K562 (cell line): ENCODE measurements at regions not wholly inside any gene's neighbourhood (a gene's known extent, or its start where the extent isn't known, plus 50 kb on each side); places are given as distances from the start of the nearest gene placed in this dataset.
A peak's percentile ranks its signal among the peaks of the same experiment; 100 is the strongest.

Source experiments
- ATAC-seq: fragments of 200-7000 bp; cut with Tn5 transposase; 3 replicates; pipeline ENCODE4 v1.9.1; 2020; ENCODE audit warnings: moderate library complexity
- BruUV-seq: library from RNA; stranded (reverse); fragments of 400-500 nt; replicated peaks from 2 replicates; lab custom pipeline; 2021; lab: Mats Ljungman, UMichigan
- CTCF ChIA-PET: fragments of 300-600 bp; formaldehyde crosslinking; extraction: SDS; loops from one replicate; lab custom pipeline; 2021; ENCODE audit warnings: low intra/inter-chr PET ratio; lab: Yijun Ruan, JAX
- POLR2A ChIA-PET: fragments of 300-600, 350-650 bp; sonication (Branson Sonifier 250); formaldehyde crosslinking; extraction: SDS; loops from one replicate; lab custom pipeline; 2021; ENCODE audit warnings: antibody characterized with exemption, inconsistent platforms; lab: Yijun Ruan, JAX
- DNase-seq, 4 experiments: peaks; one replicate each; pipeline versions ENCODE4 v3.0.0 to v3.0.0-alpha.2; 2011 to 2018; ENCODE audit warnings: low spot score in 3 of 4, mixed read lengths in 3 of 4; ENCODE audit errors: extremely low read depth in 1 of 4
- FAIRE-seq: peaks from 2 replicates; lab custom pipeline; 2011; peaks lifted over from hg19 to GRCh38; lab: Jason Lieb, UNC
- H2AFZ ChIP-seq: 2 replicates; pipeline ENCODE4 v1.6.0; 2011; ENCODE audit warnings: low read depth, low read length, control low read depth, inconsistent platforms
- H3K27ac ChIP-seq: fragments of 200-600 bp; 3 replicates; pipeline ENCODE4 v1.8.0; 2011; ENCODE audit warnings: low read depth, mild to moderate bottlenecking, control low read depth, inconsistent platforms, low read length, moderate library complexity, mixed read lengths; ENCODE audit errors: extremely low read depth
- H3K27me3 ChIP-seq, 2 experiments: fragments of 300-600 bp in 1 of 2; 2 replicates in 1 of 2; 3 replicates in 1 of 2; pipeline versions ENCODE4 v1.6.0 to v1.8.0; 2011; ENCODE audit warnings: inconsistent platforms in 2 of 2, low read length in 2 of 2, mild to moderate bottlenecking in 1 of 2, mixed read lengths in 1 of 2, moderate library complexity in 1 of 2; ENCODE audit not compliant: control insufficient read depth in 2 of 2, insufficient read depth in 2 of 2
- H3K36me3 ChIP-seq: fragments of 300-600 bp; 3 replicates; pipeline ENCODE4 v1.8.0; 2011; ENCODE audit warnings: mild to moderate bottlenecking, low read length, inconsistent platforms; ENCODE audit not compliant: control insufficient read depth, insufficient read depth
- H3K4me1 ChIP-seq, 2 experiments: fragments of 200-600 bp in 1 of 2; replicated peaks in 1 of 2; 2 replicates in 1 of 2; 3 replicates in 1 of 2; pipeline versions ENCODE4 v1.5.1 to v1.8.0; 2011; ENCODE audit warnings: inconsistent platforms in 2 of 2, low read length in 2 of 2, mild to moderate bottlenecking in 1 of 2, mixed read lengths in 1 of 2, moderate library complexity in 1 of 2; ENCODE audit not compliant: control insufficient read depth in 2 of 2, insufficient read depth in 2 of 2
- H3K4me2 ChIP-seq: 2 replicates; pipeline ENCODE4 v1.6.1; 2011; ENCODE audit warnings: low read length, control low read depth, inconsistent platforms, mixed read lengths; ENCODE audit not compliant: insufficient read depth
- H3K4me3 ChIP-seq: fragments of 200-600 bp; sonication (generic), shearing (Covaris generic); 2 replicates; pipeline ENCODE4 v1.5.1; 2016; ENCODE audit warnings: control low read depth, inconsistent platforms
- H3K79me2 ChIP-seq: fragments of 200-600 bp; 3 replicates; pipeline ENCODE4 v1.8.0; 2011; ENCODE audit warnings: low read length, inconsistent platforms; ENCODE audit not compliant: control insufficient read depth, insufficient read depth
- H3K9ac ChIP-seq, 2 experiments: 2 replicates each; pipeline versions ENCODE4 v1.6.0 to v1.6.1; 2011; ENCODE audit warnings: low read depth in 2 of 2, low read length in 2 of 2, control low read depth in 1 of 2, inconsistent platforms in 1 of 2, mild to moderate bottlenecking in 1 of 2, mixed read lengths in 1 of 2; ENCODE audit not compliant: insufficient read depth in 1 of 2
- H3K9me1 ChIP-seq: one replicate; pipeline ENCODE4 v1.6.0; 2011; ENCODE audit warnings: inconsistent platforms, mild to moderate bottlenecking, low read length, moderate library complexity; ENCODE audit not compliant: control insufficient read depth, insufficient read depth
- H3K9me3 ChIP-seq: replicated peaks from 2 replicates; pipeline ENCODE4 v1.5.1; 2011; ENCODE audit warnings: low read depth, low read length, inconsistent platforms; ENCODE audit not compliant: control insufficient read depth, insufficient read depth
- H4K20me1 ChIP-seq: replicated peaks from 2 replicates; pipeline ENCODE4 v1.6.1; 2011; ENCODE audit warnings: low read length, inconsistent platforms, mixed read lengths; ENCODE audit not compliant: control insufficient read depth, insufficient read depth
- C11orf30 ChIP-seq: fragments of 450-650 bp; IDR thresholded peaks from 2 replicates; pipeline ENCODE4 v1.6.1; 2016; ENCODE audit warnings: low read depth, mild to moderate bottlenecking
- JUND ChIP-seq, 2 experiments: IDR thresholded peaks; 2 replicates in 1 of 2; 3 replicates in 1 of 2; pipeline ENCODE4 v1.6.1; 2011; ENCODE audit warnings: borderline replicate concordance in 2 of 2, low read depth in 2 of 2, low read length in 2 of 2, improper control_type of control experiment in 1 of 2, missing biosample characterization in 1 of 2, missing genetic modification characterization in 1 of 2, missing genetic modification reagents in 1 of 2
- KHSRP ChIP-seq: fragments of 450-650 bp; IDR thresholded peaks from 2 replicates; pipeline ENCODE4 v1.6.1; 2017
- MAFF ChIP-seq: IDR thresholded peaks from 2 replicates; pipeline ENCODE4 v1.6.1; 2012; ENCODE audit warnings: low read length, improper control_type of control experiment
- MAFK ChIP-seq: IDR thresholded peaks from 2 replicates; pipeline ENCODE4 v1.6.1; 2011; ENCODE audit warnings: low read length, improper control_type of control experiment
- MED1 ChIP-seq: sonication (generic); formaldehyde crosslinking; IDR thresholded peaks from 2 replicates; pipeline ENCODE4 v1.8.1; 2023; ENCODE audit warnings: missing genetic modification reagents, borderline replicate concordance
- NEUROD1 ChIP-seq: fragments of 150-350 bp; IDR thresholded peaks from 2 replicates; pipeline ENCODE4 v1.6.1; 2014; ENCODE audit warnings: borderline replicate concordance, low read length, low read depth; ENCODE audit not compliant: partially characterized antibody
- RBBP5 ChIP-seq: fragments of 200-600 bp; sonication (generic); IDR thresholded peaks from 2 replicates; pipeline ENCODE4 v1.6.1; 2012; ENCODE audit warnings: borderline replicate concordance, mild to moderate bottlenecking, low read length, control low read depth, inconsistent platforms; ENCODE audit not compliant: insufficient read depth, poor library complexity, severe bottlenecking
- ZBTB8A ChIP-seq: fragments of 450-650 bp; IDR thresholded peaks from 2 replicates; pipeline ENCODE4 v1.6.1; 2018; ENCODE audit warnings: mild to moderate bottlenecking, moderate library complexity; ENCODE audit not compliant: partially characterized antibody
- ZNF3 ChIP-seq: fragments of 250-450 bp; sonication (Bioruptor Pico); IDR thresholded peaks from 2 replicates; pipeline ENCODE4 v1.5.0; 2021; ENCODE audit warnings: mild to moderate bottlenecking, moderate library complexity
- in situ Hi-C: fragments of 300-500 bp; cut with MboI; formaldehyde crosslinking; loops from 4 replicates; pipeline ENCODE4 v1.15.0; 2018; ENCODE audit warnings: inconsistent platforms, mixed read lengths
- intact Hi-C: fragments of 100-400 bp; cut with micrococcal nuclease; formaldehyde crosslinking; loops from 2 replicates; pipeline ENCODE4 v1.14.2; 2022
- TF ChIP-seq, protein P1 (sequence below): sonication (generic); formaldehyde crosslinking; IDR thresholded peaks from 2 replicates; pipeline ENCODE4 v1.8.0; 2022; ENCODE audit warnings: mild to moderate bottlenecking, missing genetic modification reagents
- TF ChIP-seq, protein P2 (sequence below), 2 experiments: fragments of 450-650 bp in 1 of 2; sonication (generic) in 1 of 2; formaldehyde crosslinking in 1 of 2; IDR thresholded peaks; 2 replicates each; pipeline versions ENCODE4 v1.7.1 to v1.9.0; 2016 to 2022; ENCODE audit warnings: inconsistent platforms in 1 of 2, mild to moderate bottlenecking in 1 of 2, missing genetic modification reagents in 1 of 2

DNA sequence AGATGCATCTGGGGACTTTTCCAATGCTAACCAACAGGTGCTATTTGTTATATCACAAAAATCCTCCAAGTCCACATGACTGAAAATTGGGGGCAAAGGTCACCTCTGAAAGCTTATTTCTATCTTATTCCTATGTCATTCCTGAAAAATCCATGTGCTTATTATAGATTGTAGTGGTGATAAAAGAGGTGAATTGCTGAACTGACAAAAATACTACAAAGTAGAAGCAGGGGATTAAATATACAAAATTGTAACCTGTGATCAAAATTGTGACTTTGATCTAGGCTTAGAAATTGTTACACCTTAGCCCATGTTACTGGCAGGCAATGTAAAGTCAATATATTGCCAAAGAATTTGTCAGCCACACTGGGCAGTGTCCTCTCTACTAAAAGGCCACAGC, 62.3 kb downstream of the IER5 start:
- POLR2A ChIA-PET = no interaction called here
- Histone ChIP-seq H3K4me1 (peaks cover 27 to 28% of the 10 kb centered on the region in 2 experiments), H3K4me3 (no peak overlapping the region), H3K36me3 (no peaks in the 10 kb centered on the region), H2AFZ (no peak overlapping the region), H4K20me1 (no peaks in the 10 kb centered on the region), H3K27ac (no peak overlapping the region), H3K9ac (no peak overlapping the region), H3K9me1 (no peaks in the 10 kb centered on the region), H3K27me3 (no peaks in the 10 kb centered on the region), H3K9me3 (no peaks in the 10 kb centered on the region), H3K79me2 (no peaks in the 10 kb centered on the region), H3K4me2 (no peak overlapping the region)
- CTCF ChIA-PET = no interaction called here
- no peak for FAIRE-seq
- intact Hi-C loops = loop anchor here (5.0 to 10.0 kb wide), 2 partner anchors 219 to 516 kb away; partner anchors contain the start of gene XPR1
- BruUV-seq = no TSS peak
- no peak for ATAC-seq
- DNase-seq = no peak
- in situ Hi-C loops = loop anchor here (25.0 kb wide), 2 partner anchors 514 to 889 kb away; partner anchors contain the start of gene XPR1
- TF ChIP-seq, protein P1, sequence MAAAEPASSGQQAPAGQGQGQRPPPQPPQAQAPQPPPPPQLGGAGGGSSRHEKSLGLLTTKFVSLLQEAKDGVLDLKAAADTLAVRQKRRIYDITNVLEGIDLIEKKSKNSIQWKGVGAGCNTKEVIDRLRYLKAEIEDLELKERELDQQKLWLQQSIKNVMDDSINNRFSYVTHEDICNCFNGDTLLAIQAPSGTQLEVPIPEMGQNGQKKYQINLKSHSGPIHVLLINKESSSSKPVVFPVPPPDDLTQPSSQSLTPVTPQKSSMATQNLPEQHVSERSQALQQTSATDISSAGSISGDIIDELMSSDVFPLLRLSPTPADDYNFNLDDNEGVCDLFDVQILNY (CRISPR knock-in tag) = no peak
- TF ChIP-seq MAFK = peak; percentile 23; the same call in 1 of the 2 replicates
- TF ChIP-seq RBBP5 = no peak
- TF ChIP-seq NEUROD1 = no peak
- TF ChIP-seq JUND (IDR thresholded peaks at IDR 0.05; ENCODE audit: borderline replicate concordance, low read depth, low read length) = no peak
- no peak for TF ChIP-seq JUND (tag; IDR thresholded peaks at IDR 0.05; ENCODE audit: borderline replicate concordance, low read depth, low read length)
- TF ChIP-seq MAFF = peak; percentile 39; the same call in 1 of the 2 replicates
- TF ChIP-seq, protein P2, sequence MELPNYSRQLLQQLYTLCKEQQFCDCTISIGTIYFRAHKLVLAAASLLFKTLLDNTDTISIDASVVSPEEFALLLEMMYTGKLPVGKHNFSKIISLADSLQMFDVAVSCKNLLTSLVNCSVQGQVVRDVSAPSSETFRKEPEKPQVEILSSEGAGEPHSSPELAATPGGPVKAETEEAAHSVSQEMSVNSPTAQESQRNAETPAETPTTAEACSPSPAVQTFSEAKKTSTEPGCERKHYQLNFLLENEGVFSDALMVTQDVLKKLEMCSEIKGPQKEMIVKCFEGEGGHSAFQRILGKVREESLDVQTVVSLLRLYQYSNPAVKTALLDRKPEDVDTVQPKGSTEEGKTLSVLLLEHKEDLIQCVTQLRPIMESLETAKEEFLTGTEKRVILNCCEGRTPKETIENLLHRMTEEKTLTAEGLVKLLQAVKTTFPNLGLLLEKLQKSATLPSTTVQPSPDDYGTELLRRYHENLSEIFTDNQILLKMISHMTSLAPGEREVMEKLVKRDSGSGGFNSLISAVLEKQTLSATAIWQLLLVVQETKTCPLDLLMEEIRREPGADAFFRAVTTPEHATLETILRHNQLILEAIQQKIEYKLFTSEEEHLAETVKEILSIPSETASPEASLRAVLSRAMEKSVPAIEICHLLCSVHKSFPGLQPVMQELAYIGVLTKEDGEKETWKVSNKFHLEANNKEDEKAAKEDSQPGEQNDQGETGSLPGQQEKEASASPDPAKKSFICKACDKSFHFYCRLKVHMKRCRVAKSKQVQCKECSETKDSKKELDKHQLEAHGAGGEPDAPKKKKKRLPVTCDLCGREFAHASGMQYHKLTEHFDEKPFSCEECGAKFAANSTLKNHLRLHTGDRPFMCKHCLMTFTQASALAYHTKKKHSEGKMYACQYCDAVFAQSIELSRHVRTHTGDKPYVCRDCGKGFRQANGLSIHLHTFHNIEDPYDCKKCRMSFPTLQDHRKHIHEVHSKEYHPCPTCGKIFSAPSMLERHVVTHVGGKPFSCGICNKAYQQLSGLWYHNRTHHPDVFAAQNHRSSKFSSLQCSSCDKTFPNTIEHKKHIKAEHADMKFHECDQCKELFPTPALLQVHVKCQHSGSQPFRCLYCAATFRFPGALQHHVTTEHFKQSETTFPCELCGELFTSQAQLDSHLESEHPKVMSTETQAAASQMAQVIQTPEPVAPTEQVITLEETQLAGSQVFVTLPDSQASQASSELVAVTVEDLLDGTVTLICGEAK (IDR thresholded peaks at IDR 0.05) = no peak
- TF ChIP-seq, protein P2 (CRISPR knock-in tag; IDR thresholded peaks at IDR 0.05) = no peak
- no peak for TF ChIP-seq ZNF3 (CRISPR knock-in tag)
- no peak for TF ChIP-seq ZBTB8A
- TF ChIP-seq C11orf30 = peak; percentile 82
- TF ChIP-seq MED1 (CRISPR knock-in tag) = no peak
- no peak for TF ChIP-seq KHSRP
